ENCODE measurements at regions not wholly inside any gene's neighbourhood (a gene's known extent, or its start where the extent isn't known, plus 50 kb on each side); places are given as distances from the start of the nearest gene placed in this dataset.
"Not testable (repeated sequence)": the region's sequence is repeated elsewhere in the genome, so short reads cannot be mapped to it uniquely, and the experiment has no call there.

DNA sequence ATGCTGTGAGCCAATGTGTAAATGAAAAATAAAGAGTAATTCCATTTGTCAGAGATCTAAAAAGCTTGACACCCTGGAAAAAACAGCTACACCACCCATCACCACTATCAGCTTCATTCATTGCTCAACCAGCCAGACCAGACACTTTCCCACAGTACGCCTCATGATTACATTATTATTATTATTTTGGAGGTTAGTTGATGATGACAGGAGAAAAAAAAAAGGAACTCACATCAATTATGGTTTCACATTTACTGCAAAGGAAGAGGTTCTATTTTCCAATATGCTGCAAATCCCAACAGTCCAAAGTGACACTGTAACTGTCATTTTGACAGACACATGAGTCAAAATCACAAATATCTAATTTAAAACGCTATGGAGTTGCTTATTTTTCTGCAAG lies 134.7 kb upstream of the TSC22D2 start:
- DNase-seq (ENCODE audit: insufficient read length) = no peak
- TF ChIP-seq POLR2AphosphoS5 (IDR thresholded peaks at IDR 0.05; ENCODE audit: low read depth, low read length) = no peak
- TF ChIP-seq POLR2A (IDR thresholded peaks at IDR 0.05; ENCODE audit: low read depth, low read length) = no peak
- TF ChIP-seq TAF1 (IDR thresholded peaks at IDR 0.05; ENCODE audit: borderline replicate concordance, low read depth, low read length) = no peak
- no peak for FAIRE-seq

DNA sequence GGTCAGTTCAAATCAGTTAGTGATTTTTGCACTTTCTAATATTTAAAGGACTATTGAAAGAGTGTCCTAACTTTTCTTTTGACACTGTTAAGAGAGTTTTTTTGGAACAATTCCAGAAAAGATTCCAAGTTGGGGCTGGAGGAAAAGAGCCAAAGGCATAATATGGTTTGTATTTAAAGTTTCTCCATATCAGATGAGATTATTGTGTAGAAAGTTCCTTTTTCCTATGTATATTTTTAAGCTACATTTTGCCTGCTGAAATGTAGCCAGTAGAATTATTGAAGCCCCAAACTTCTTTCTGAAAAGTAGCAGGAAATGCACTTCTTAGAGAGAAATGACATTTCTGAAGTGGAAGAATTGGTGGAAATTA lies 136.5 kb upstream of the TSC22D2 start:
- TF ChIP-seq POLR2AphosphoS5 (IDR thresholded peaks at IDR 0.05; ENCODE audit: low read depth, low read length) (no peak), TAF1 (IDR thresholded peaks at IDR 0.05; ENCODE audit: borderline replicate concordance, low read depth, low read length) (no peak), POLR2A (IDR thresholded peaks at IDR 0.05; ENCODE audit: low read depth, low read length) (no peak)
- no peak for FAIRE-seq
- DNase-seq (ENCODE audit: insufficient read length) = no peak

DNA sequence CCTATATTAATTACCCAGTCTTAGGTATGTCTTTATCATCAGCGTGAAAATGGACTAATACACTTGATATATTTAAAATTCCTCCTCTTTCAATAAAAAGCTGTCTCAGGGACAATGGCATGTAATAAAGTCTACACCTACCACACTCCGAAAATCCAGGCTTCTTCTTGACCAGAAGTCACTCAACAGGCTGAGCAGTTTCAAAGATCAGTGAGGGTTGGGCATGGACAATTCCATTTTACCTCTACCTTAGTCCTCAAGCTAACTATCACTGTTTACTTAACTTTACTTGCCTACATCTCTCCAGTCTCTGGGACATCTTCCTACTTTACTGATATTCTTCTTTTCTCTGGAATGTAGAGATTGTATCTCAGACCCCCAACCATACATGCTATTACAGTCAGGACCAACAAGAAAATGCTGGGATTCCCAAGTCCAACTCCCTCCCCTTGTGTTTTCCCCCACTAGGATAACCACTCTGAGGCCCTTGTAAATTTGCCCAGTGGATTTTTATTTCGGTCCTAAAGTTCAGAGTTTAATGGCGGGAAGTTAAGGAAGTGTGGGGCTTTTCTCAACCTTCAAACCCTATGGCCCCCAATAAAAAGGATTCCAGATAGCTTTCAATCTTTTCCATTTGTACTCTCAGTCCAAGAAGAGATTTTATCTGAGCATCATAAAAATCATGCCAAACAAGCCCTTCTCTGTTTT lies 137.1 kb upstream of the TSC22D2 start:
- DNase-seq (ENCODE audit: insufficient read length) (no peak), FAIRE-seq (no peak)

DNA sequence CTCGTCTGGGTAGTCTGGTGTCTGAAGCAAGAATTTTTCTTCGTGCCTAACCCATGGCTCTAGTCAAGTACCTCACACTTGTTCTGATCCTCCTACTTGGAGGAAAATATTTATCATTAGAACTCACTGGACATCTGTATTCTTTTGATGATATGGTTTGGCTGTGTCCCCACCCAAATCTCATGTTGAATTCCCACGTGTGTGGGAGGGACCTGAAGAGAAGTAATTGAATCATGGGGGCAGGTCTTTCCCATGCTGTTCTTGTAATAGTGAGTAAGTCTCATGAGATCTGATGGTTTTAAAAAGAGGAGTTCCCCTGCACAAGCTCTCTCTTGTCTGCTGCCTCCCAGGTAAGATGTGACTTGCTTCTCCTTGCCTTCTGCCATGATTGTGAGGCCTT lies 137.7 kb upstream of the TSC22D2 start:
- not testable (repeated sequence) for DNase-seq (ENCODE audit: insufficient read length); FAIRE-seq

More for the DNA sequence above, 137.1 kb upstream of the TSC22D2 start:
- no peak for TF ChIP-seq TAF1 (IDR thresholded peaks at IDR 0.05; ENCODE audit: borderline replicate concordance, low read depth, low read length)
- no peak for TF ChIP-seq POLR2AphosphoS5 (IDR thresholded peaks at IDR 0.05; ENCODE audit: low read depth, low read length)
- no peak for TF ChIP-seq POLR2A (IDR thresholded peaks at IDR 0.05; ENCODE audit: low read depth, low read length)

DNA sequence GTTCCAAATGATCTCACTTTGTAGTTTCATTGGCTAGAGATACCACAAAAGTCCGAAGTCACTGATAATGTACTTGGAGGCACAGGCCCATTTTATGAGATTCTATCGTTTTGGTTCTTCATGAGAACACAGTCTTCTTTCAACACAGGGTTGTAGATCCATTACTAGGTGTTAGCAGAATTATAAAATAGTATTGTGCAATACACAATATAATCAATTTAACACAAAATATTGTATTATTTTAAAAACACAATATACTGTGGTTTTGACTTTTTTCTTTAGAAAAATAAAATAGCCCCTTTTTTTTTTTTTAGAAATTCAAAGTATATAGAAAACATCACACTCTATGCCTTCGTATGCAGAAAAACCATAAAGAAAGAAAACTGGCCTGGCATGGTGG lies 138.6 kb upstream of the TSC22D2 start:
- no peak for FAIRE-seq

DNA sequence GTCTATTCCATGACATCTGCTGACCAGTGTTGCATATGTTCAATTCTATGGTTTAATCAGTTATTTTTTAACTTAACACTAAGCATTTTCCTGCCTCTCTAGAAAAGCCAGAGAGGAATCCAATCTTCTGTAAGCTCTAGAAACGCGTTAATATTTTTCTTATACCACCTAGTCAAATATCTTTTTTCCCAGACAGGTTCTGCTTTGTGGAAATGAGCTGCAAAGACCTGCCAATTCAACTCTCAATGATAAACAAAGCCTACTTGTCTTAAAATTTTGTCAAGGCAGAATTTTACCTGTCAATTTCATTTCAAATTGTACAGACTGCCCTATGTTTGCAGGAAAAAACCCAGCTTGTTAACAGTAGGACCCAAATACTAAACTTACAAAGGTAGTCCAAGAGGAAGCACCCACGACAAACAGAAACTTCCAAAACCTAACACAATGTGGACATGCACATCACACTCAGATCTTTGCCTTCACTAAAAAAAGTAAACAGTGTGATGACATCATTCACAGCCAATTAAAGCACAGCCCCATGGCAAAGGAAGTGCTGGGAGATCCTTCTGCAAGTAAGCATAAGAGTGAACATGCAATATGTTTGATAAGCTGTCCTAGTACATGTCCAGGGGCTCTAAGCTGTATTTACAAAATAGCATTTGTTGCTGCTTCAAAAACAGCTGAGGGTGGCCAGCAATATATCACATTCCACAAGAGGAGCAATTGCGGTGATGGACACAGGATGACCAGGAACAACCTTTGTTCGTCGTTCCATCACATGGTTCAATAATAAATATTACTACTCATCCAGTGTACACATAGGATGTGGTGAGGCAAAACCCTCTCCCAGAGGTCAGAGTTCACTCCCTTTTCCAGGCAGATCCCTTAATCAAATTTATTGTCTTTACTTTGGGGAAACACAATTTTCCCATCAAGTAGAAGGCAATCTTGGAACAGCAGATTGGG lies 139.4 kb upstream of the TSC22D2 start:
- DNase-seq (ENCODE audit: insufficient read length) = no peak
- no peak for FAIRE-seq
- no peak for TF ChIP-seq POLR2A (IDR thresholded peaks at IDR 0.05; ENCODE audit: low read depth, low read length)
- no peak for TF ChIP-seq POLR2AphosphoS5 (IDR thresholded peaks at IDR 0.05; ENCODE audit: low read depth, low read length)
- no peak for TF ChIP-seq TAF1 (IDR thresholded peaks at IDR 0.05; ENCODE audit: borderline replicate concordance, low read depth, low read length)

More for the DNA sequence above, 138.6 kb upstream of the TSC22D2 start:
- no peak for DNase-seq (ENCODE audit: insufficient read length)
- TF ChIP-seq TAF1 (IDR thresholded peaks at IDR 0.05; ENCODE audit: borderline replicate concordance, low read depth, low read length) = no peak
- no peak for TF ChIP-seq POLR2A (IDR thresholded peaks at IDR 0.05; ENCODE audit: low read depth, low read length)
- TF ChIP-seq POLR2AphosphoS5 (IDR thresholded peaks at IDR 0.05; ENCODE audit: low read depth, low read length) = no peak

DNA sequence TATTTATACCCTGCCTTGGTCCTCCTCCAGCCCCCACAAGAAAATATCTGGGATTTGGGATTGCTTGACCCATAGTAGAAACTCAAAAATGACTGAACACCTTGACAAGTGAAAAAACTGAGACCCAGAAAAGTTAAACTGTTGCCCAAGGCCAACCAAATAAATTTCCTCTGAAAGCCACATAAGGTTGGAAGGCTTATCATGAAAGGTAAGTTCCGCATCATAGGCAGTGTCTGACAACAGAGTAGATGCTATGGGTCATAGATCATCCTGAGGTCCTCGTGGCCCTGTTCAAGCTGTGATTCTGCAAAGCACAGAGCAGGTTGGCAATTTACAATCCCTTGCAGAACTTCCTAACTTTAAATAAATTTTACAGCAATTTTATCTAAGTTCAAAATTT lies 140.8 kb upstream of the TSC22D2 start:
- TF ChIP-seq TAF1 (IDR thresholded peaks at IDR 0.05; ENCODE audit: borderline replicate concordance, low read depth, low read length) (no peak), POLR2AphosphoS5 (IDR thresholded peaks at IDR 0.05; ENCODE audit: low read depth, low read length) (no peak), POLR2A (IDR thresholded peaks at IDR 0.05; ENCODE audit: low read depth, low read length) (no peak)
- DNase-seq (ENCODE audit: insufficient read length) (no peak), FAIRE-seq (no peak)

DNA sequence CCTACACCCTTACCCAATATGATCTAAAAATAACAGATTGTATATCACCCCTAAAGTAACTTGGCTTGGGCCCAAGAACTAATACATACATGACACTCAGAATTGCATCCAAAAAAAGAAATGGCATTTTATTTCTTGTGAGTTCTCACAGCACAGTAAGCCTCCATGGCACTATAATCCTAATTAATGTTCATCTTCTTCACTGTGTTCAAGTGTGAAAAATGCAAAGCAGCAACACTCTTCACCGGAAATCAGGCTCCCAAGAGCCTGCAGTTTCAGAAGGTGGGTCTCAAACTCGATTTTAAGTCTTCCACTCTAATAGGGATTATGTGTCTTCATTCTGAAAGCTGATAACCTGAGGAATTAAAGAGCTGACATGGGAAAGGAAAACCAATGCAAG lies 142.8 kb upstream of the TSC22D2 start:
- FAIRE-seq = no peak
- TF ChIP-seq TAF1 (IDR thresholded peaks at IDR 0.05; ENCODE audit: borderline replicate concordance, low read depth, low read length) (no peak), POLR2AphosphoS5 (IDR thresholded peaks at IDR 0.05; ENCODE audit: low read depth, low read length) (no peak), POLR2A (IDR thresholded peaks at IDR 0.05; ENCODE audit: low read depth, low read length) (no peak)
- no peak for DNase-seq (ENCODE audit: insufficient read length)

DNA sequence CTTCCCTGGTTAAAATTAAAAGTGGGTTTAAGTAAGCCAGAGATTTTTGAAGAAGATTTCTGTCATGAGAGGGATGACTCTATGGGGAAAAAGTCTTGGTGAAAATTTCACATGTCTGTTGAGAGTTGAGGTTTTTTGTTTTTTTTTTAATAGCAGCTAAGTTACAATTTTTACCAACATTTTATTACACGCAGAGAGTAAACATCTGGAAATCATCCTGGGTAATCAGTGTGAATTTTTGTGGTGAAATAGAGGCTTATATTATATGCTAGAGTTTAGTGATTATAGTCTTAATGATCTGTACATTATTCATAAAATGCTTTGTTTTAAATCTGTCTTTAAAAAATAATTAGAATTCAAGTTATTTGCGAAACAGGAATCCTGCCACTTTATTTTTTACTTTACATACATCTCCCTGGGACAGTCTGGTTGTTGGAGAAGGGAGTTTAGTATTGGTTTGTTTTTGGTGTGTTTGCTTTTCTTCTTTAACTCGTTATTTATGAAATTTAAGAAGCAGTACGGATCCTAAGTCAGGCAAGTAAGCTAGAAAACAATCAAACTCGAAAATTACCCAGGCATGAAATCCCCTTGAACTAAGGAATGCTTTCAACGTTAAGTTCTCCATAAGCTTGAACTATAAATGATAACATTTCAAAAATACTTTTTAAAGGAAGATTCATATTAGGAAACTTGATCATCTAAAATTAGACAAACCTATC lies 143.4 kb upstream of the TSC22D2 start:
- DNase-seq (ENCODE audit: insufficient read length) (no peak), FAIRE-seq (no peak)
- no peak for TF ChIP-seq POLR2A (IDR thresholded peaks at IDR 0.05; ENCODE audit: low read depth, low read length)
- TF ChIP-seq POLR2AphosphoS5 (IDR thresholded peaks at IDR 0.05; ENCODE audit: low read depth, low read length) = no peak
- TF ChIP-seq TAF1 (IDR thresholded peaks at IDR 0.05; ENCODE audit: borderline replicate concordance, low read depth, low read length) = no peak

DNA sequence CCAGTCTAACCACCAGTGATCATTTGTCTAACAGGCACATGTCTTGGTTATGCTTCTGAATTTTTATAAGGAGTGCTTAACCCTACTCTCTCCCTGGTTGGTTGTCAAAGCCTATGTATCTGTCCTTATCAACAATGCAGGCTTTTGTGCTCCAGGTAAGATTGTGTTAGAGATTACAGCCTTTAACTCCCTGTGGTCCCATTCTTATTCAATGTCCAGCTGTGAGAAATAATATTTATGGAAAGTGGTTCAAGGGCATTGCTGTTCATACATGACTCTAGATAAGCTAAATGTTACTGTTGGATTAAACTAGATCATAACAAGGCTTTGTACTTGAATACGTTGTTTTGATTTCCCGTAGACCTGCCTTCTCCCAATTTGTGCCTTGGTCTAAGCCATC lies 146.1 kb upstream of the TSC22D2 start:
- DNase-seq (ENCODE audit: insufficient read length) (no peak), FAIRE-seq (no peak)
- no peak for TF ChIP-seq POLR2AphosphoS5 (IDR thresholded peaks at IDR 0.05; ENCODE audit: low read depth, low read length)
- no peak for TF ChIP-seq TAF1 (IDR thresholded peaks at IDR 0.05; ENCODE audit: borderline replicate concordance, low read depth, low read length)
- no peak for TF ChIP-seq POLR2A (IDR thresholded peaks at IDR 0.05; ENCODE audit: low read depth, low read length)

DNA sequence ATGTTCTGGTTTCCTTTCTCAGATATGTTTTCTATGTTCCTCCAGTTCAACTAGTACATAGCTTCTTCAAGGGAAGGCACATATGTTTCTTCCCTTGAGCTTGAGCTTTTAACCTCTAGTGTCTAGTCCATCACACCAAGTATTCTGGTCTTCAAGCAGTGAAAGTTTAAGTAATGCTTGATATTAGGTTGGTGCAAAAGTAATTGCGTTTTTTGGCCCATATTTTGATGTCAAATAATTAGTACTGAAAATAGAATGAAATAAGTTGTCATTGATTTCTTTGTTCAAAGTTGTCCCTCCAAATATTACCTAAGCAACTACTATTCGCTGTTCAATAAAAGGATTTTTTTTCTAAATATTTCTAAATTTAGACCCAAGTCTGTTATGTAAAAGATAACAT lies 146.7 kb upstream of the TSC22D2 start:
- no peak for FAIRE-seq
- DNase-seq (ENCODE audit: insufficient read length) = no peak
- TF ChIP-seq POLR2AphosphoS5 (IDR thresholded peaks at IDR 0.05; ENCODE audit: low read depth, low read length) (no peak), POLR2A (IDR thresholded peaks at IDR 0.05; ENCODE audit: low read depth, low read length) (no peak), TAF1 (IDR thresholded peaks at IDR 0.05; ENCODE audit: borderline replicate concordance, low read depth, low read length) (no peak)

Measured in GM12892 (cell line).